HUDEP-2 (cell line): ENCODE measurements at regions not wholly inside any gene's neighbourhood (a gene's known extent, or its start where the extent isn't known, plus 50 kb on each side); places are given as distances from the start of the nearest gene placed in this dataset.
"Not testable (repeated sequence)": the region's sequence is repeated elsewhere in the genome, so short reads cannot be mapped to it uniquely, and the experiment has no call there.

Source experiments
- DNase-seq, 76 experiments: peaks; one replicate each; lab custom pipeline; 2025; ENCODE audit not compliant: unreplicated experiment in 76 of 76; lab: John Stamatoyannopoulos, UW

DNA sequence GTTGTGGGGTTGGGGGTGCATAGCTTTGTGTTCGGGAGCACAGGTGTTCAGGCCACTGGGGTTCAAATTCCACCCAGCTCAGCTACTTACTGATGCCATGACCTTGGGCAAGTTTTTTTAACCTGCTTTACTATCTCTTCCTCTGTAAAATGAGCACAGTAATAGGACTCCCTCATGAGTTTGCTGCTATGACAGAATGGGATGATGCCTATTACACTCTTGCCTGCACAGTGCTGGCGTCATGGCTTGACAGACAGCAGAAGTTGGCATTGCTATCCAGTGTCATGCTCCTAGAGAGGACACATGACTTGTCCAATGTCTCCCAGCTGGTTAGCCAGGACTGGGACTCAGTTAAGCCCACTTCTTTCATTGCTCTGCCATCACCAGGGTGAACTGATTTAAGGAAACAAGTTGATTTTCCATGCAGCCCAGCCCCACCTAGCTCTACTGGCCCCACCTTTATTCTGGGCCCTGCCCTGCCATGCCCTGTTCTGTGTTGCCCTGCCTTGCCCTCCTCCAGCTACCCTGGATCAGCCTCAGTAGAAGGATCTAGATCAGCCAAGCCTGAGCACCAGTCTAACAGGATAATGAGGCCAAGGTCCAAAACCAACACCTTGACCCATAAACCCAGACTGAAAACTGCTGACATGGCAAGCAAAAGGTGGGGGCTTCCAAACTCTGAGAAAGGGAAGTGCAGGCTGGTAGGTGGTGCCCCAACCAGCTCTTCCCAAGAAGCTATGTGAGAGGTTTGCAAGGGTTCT lies 155.8 kb upstream of the ATP11B start:
- no peak for DNase-seq

DNA sequence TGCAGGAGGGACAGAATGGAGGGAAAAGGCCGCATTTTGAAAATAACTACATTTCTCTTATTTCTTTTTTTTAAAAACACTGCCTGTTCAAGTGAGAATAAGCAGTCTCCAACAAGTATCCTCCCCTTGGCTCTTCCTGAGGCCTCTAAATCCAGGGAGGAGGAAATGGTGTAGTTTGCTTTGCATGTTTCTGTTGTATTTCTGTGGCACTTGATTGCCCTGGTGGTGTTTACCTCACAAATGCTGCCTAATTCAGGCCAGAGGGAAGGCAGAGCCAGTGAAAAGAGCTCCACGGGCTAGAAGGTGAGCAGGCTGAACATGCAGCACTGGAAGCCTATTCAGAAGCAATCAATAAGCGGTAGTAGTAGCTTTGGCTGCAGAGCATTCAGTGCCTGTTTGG lies 149.3 kb upstream of the ATP11B start:
- DNase-seq = no peak

- no peak for DNase-seq
Measured at GRCh38 chr3:182644790-182645433, 148.4 kb upstream of the ATP11B start.

DNA sequence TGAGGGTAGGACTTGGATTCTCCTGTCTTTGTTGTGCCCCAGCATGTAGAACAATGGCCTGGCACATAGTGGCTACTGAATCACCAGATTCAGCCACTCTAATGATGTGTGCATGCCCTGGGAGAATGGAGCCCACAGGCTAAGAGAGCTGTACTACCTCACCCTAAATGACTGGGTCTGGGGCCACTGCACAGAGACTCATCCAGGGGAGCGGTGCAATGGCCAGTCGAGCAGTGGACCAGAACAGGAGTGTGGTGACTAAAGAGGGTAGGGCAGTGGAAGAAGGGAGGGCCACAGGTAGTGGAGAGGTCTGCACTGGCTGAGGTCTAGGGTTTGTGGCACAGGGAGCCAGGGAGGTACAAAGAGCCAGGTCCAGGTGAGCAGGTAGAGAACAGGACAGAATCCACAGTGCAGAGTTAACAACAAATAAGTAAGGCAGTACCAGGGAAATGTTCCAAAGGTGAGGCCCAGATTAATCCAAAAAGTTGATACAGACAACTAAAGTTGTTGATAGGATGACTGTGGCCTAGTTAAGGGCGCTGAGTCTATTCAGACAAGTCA lies 142.7 kb upstream of the ATP11B start:
- no peak for DNase-seq

- DNase-seq = no peak
Measured at GRCh38 chr3:182651461-182651860, 141.8 kb upstream of the ATP11B start.

- DNase-seq = not testable (repeated sequence)
Measured at GRCh38 chr3:182653065-182653464, 140.2 kb upstream of the ATP11B start.

DNA sequence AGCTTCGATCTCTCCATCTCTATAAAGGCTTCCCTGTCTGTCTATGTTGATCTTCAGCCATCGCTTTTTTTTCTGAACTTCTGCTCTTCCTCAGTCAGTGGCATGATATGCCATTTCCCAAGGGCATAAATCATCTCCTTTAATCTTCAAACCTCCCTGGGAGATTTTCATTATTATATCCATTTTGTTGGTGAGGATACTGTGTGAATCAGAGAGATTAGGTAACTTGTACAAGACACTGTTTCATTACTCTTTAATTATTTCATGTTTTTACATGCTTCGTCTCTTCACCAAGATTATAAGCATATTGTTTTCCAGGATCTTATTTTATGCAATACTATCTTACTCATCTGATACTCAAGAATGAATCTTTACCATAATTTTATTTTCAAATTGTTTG lies 124.8 kb upstream of the ATP11B start:
- no peak for DNase-seq

GRCh38 chr3:182668974-182669373 lies 124.3 kb upstream of the ATP11B start:
- no peak for DNase-seq

GRCh38 chr3:182671541-182671940 lies 121.8 kb upstream of the ATP11B start:
- DNase-seq = no peak

DNA sequence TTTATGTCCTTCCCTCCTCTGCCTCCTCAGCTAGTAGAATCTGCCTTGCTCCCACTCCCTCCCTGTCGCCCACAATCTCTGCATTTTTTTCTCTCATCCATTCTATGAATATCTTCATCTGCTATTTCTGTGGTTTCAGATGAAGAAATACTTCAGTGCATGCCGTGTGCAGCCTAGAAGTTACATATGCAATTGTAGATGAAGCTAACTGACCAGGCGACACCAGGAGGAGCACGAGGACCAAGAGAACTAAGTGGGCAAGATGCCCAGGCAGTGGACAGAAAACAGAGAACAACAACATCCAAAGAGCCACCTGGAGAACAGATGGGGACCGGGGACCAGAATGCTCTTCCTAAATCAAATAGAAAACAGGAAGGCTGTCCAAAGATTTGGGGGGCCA lies 121.4 kb upstream of the ATP11B start:
- DNase-seq = no peak

DNA sequence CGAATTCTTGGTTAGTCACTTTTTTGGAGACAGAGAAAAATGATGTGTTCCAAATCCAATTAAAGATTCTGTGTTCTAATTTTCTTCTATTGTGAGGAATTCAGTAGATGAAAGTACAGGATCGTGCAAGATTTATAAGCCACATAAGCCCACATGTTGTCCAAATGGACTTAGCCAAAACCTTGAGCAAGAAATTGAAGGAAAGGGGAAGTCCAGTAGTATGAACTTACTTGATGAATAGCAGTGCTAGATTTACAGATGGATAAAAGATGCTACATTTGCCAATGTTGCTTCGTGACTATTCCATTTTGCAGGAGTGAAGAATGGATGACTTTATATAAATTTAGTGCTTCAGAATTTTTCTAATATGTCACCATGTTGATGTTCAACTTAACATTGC lies 120.0 kb upstream of the ATP11B start:
- DNase-seq = no peak

- DNase-seq = peak in 30 of 76 experiments; percentile 3 to 35 (median 18)
Measured at GRCh38 chr3:182682263-182683241, 110.8 kb upstream of the ATP11B start.

GRCh38 chr3:182683453-182683852 lies 109.9 kb upstream of the ATP11B start:
- peak in 52 of 76 experiments; percentile 1 to 75 (median 29) for DNase-seq

- DNase-seq = no peak
Measured at GRCh38 chr3:182683858-182684257, 109.4 kb upstream of the ATP11B start.

- no peak for DNase-seq
Measured at GRCh38 chr3:182686033-182686886, 107.0 kb upstream of the ATP11B start.

DNA sequence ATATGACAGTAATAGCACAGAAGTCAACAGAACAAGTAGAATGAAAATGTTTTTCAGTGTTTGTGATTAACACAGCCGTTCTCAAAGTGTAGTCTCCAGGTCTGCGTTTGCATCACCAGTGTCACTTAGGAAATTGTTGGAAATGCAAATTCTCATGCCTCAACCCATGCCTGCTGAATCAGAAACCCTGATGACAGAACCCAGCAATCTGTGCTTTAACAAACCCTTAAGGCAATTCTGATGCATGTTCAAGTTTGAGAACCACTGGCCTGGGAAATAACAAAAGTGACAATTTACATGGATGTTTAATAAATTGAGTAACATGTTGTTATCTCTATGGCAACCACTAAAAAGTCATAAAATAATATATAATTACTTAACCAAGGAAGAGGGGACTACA lies 103.1 kb upstream of the ATP11B start:
- DNase-seq = no peak

- DNase-seq = no peak
Measured at GRCh38 chr3:182692021-182692420, 101.3 kb upstream of the ATP11B start.

DNA sequence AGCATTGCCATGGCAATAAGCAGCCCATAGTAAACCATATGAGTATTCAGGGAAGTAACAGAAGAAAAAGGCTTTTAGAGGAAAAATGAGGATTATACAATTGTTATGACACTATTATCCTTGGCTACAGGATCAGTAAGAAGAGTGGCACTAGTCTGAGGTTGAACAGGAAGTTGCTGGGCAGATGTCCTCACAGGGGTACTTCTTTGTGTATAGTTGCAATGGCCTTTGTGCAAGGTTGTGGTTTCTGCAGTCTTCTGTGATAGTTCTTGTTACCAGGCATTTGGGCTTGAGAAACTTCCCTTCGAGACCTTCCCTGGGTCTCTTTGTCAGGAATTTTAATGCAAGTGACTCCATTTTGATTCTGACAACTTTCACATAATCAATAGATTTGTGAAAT lies 100.6 kb upstream of the ATP11B start:
- no peak for DNase-seq

GRCh38 chr3:182693723-182694122 lies 99.6 kb upstream of the ATP11B start:
- no peak for DNase-seq

GRCh38 chr3:182696916-182697315 lies 96.4 kb upstream of the ATP11B start:
- no peak for DNase-seq
